Kidney epithelial cell (primary cell): ENCODE measurements at regions not wholly inside any gene's neighbourhood (a gene's known extent, or its start where the extent isn't known, plus 50 kb on each side); places are given as distances from the start of the nearest gene placed in this dataset.

Experiments used
- DNase-seq: peaks from one replicate; pipeline ENCODE4 v3.0.0-alpha.2; 2010; ENCODE audit warnings: low read depth
- H3K27me3 ChIP-seq: 2 replicates; pipeline ENCODE4 v1.6.0; 2011; ENCODE audit warnings: low read length; ENCODE audit not compliant: control insufficient read depth, insufficient read depth
- H3K36me3 ChIP-seq: 2 replicates; pipeline ENCODE4 v1.5.1; 2011; ENCODE audit warnings: low read length; ENCODE audit not compliant: control insufficient read depth, insufficient read depth
- H3K4me3 ChIP-seq: 2 replicates; pipeline ENCODE4 v1.5.1; 2011; ENCODE audit warnings: low read depth, mild to moderate bottlenecking, control low read depth, low read length
- TF ChIP-seq, protein P1 (sequence below): IDR thresholded peaks from 2 replicates; pipeline ENCODE4 v1.5.1; 2011; ENCODE audit warnings: mild to moderate bottlenecking, moderate library complexity, low read length, control low read depth, inconsistent platforms; ENCODE audit not compliant: insufficient read depth, poor library complexity, severe bottlenecking

DNA sequence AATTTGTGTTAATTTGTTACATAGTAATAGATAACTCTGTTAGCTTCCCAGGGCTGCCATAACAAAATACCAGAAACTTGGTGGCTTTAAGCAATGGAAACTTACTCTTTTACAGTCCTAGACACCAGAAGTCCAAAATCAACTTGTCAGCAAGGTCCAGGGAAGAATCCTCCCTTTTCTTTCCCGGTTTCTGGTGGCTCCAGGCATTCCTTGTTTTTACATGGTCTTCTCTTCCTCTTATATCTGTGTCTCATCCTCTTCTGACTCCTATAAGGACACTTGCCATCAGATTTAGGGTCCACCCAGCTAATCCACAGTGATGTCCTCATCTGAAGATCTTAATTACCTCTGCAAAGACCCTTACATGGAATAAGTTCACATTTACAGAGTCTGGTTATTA is 95.6 kb downstream of the DDX1 start:
- H3K4me3 ChIP-seq, result no peak overlapping the region
- H3K27me3 ChIP-seq, result no peaks in the 10 kb centered on the region
- H3K36me3 ChIP-seq, result no peaks in the 10 kb centered on the region
- DNase-seq, result no peak
- TF ChIP-seq, protein P1, sequence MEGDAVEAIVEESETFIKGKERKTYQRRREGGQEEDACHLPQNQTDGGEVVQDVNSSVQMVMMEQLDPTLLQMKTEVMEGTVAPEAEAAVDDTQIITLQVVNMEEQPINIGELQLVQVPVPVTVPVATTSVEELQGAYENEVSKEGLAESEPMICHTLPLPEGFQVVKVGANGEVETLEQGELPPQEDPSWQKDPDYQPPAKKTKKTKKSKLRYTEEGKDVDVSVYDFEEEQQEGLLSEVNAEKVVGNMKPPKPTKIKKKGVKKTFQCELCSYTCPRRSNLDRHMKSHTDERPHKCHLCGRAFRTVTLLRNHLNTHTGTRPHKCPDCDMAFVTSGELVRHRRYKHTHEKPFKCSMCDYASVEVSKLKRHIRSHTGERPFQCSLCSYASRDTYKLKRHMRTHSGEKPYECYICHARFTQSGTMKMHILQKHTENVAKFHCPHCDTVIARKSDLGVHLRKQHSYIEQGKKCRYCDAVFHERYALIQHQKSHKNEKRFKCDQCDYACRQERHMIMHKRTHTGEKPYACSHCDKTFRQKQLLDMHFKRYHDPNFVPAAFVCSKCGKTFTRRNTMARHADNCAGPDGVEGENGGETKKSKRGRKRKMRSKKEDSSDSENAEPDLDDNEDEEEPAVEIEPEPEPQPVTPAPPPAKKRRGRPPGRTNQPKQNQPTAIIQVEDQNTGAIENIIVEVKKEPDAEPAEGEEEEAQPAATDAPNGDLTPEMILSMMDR, result no peak

DNA sequence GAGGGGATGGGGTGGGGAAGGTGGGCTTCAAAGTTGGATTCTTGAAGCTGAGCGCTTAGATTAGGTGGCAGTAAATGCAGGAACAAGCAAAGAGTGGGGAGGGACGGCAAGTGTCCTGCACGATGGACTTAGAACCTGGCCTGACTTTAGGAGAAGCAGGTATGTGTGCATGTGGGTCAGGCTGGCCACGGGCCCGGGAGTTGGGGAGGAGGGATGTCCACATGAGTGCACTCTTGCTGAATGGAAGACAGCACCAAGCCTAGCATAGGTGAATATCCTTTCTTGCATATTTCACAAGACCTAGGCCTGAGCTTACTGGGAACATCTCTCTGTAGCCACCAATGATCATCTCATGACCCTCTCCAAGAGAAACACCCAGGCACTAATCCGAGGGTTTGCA is 96.1 kb downstream of the DDX1 start:
- H3K4me3 ChIP-seq, result no peak overlapping the region
- no peaks in the 10 kb centered on the region for H3K27me3 ChIP-seq
- no peak for DNase-seq
- TF ChIP-seq, protein P1, result no peak
- no peaks in the 10 kb centered on the region for H3K36me3 ChIP-seq

DNA sequence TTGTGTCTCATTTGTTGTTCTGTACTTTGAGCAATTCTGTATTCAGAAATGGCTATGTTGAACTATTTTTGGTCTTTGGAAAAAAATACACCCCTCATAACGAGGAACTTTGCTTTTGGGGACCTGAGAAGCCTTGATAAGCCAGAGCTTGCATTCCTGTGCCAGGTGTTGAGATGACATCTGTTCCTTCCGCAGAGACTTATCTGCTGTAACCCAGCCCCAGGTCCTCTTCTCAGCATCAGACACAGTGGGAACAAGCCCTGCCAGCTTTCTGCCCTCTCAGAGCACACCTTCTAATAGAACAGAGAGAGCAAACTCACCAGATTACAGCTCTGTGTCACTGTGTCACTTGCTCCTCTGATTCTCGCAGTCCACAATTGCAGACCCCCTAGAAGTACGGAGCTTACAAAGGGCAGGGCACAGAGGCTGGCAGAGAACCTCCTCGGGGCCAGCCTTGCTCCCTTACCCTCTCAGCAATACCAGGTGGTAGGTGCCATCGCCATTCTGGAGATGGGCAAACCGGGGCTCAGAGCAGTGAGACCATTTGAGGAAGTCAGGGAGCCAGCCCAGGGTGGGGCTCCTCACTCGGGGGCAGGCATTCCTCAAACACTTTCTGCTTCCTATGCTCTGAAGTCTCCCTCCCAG is 97.4 kb downstream of the DDX1 start:
- Histone ChIP-seq H3K27me3 (no peaks in the 10 kb centered on the region), H3K4me3 (no peak overlapping the region), H3K36me3 (no peaks in the 10 kb centered on the region)
- DNase-seq, result no peak
- TF ChIP-seq, protein P1, result no peak

DNA sequence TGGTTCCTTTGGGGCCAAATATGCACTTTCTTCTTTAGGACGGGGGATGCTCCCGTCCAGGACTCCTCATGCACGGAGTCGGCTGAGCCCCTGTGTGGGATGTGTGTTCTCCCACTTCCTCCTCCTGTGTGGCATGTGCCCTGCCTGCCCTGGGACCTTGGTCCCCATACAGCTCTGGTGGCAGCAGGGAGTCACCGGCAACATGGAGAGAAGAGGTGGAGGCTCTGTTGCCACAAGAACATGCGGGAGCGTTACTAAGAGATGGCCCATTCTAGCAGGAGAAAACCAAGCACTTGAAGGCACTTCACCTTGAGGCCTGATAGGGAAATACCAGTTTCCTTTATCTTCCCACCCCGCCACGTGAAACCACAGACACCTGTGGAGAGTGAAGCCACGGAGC is 98.0 kb downstream of the DDX1 start:
- Histone ChIP-seq H3K36me3 (no peaks in the 10 kb centered on the region), H3K4me3 (no peak overlapping the region), H3K27me3 (no peaks in the 10 kb centered on the region)
- DNase-seq, result no peak
- TF ChIP-seq, protein P1, result no peak

DNA sequence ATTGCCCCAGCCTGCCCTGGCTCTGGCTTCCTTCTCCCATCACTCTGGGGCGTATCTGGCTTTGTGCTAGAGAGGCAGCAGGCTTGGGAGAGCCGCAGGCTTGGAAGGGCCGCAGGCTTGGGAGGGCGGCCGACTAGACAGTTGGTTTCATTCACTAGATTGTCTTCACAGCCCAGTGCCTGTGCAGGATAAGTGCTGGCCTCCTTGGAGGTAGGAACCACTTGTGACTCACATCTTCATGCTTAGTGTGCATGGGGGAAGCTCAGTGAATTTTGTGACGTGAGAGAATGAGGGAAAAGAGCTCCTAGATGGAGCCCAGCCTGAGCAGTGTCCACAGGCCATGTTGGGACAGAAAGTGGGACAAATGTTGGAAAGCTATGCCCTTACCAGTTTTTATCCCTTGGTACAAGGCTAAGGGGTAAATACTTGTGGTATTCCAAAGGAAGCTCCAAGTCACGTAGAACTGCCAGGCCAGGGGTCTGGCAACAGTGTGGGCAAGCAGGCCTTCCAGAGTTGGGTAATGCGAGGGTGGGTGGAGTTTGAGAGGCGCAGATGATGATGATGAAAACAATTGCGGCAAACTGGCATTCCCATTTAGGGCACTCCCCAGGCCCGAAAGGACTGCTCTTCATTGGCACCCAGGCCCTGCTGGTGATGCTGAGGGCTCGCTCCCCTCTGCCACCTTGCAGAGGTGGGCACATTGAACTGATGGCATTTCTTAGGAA is 100.1 kb downstream of the DDX1 start:
- Histone ChIP-seq H3K4me3 (no peak overlapping the region), H3K36me3 (no peaks in the 10 kb centered on the region), H3K27me3 (no peaks in the 10 kb centered on the region)
- DNase-seq, result peak; percentile 49
- TF ChIP-seq, protein P1, result no peak
